NCI-H82 (cell line): ENCODE measurements at regions not wholly inside any gene's neighbourhood (a gene's known extent, or its start where the extent isn't known, plus 50 kb on each side); places are given as distances from the start of the nearest gene placed in this dataset.

ENCODE experiments used
- DNase-seq: peaks from one replicate; lab custom pipeline; 2025; lab: John Stamatoyannopoulos, UW

GRCh38 chr20:22791877-22792525, 207.6 kb upstream of the FOXA2 start:
- DNase-seq = no peak

DNA sequence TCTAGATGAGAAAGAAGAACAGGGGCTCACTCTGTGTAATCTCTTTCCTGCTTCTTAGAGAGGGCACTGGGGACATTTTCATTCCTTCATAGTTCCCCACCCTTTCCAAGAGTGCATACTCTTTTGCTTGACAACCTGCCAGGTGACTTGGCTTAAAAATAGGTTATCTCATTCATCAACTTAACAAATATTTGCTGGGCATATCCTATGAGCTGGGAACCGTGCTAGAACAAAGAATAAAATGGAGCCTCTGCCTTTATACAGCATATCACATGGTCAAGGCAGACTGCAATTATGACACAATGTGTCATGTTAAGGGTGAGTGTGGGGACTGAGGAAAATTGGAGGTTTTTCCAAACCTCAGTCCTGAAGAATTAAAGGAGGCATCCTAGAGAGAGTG, 209.8 kb upstream of the FOXA2 start:
- DNase-seq = no peak

- DNase-seq = no peak
These were observed 211.1 kb upstream of the FOXA2 start for GRCh38 chr20:22795433-22795832.

- DNase-seq = no peak
These were observed 211.5 kb upstream of the FOXA2 start for GRCh38 chr20:22795871-22796270.

GRCh38 chr20:22796469-22797077, 212.2 kb upstream of the FOXA2 start:
- DNase-seq = no peak

GRCh38 chr20:22797103-22797502, 212.7 kb upstream of the FOXA2 start:
- no peak for DNase-seq

DNA sequence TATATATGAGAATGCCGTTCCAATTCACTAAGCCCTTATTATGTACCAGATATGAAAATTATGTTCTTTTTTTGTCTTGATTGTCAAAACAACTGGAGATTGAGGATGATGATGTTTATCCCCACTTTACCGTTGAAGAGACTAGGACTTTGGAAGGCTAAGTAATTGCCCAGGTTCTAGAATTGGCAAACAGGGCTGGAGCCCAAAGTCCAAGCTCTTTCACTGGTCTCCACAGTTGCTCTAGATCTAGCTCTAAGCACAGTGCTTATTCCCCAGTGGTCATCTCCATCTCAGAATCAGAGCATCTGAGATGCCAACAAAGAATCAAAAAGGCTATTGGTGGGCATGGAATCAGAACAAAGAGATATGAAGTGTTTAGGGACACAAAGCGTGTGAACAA, 215.3 kb upstream of the FOXA2 start:
- DNase-seq = no peak

GRCh38 chr20:22800129-22800528, 215.8 kb upstream of the FOXA2 start:
- DNase-seq = no peak

DNA sequence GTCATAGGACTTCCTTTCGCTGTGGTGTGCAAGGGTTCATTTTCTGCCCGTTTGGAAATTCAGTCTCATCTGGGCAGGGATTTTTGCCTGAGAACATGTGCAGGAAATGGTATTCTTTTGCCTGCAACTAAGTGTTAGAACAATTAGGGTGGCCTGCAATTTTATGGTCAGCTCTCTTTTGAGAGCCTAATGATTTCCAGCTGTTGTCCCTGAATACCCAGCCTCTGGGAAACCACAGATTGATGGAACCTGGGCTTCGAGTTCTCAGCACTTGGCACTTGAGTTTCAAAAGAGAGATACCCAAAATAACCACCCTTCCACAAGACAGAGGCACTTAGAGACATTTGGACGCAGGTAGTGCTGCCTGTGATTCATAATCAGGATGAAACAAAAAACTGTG, 217.2 kb upstream of the FOXA2 start:
- no peak for DNase-seq

DNA sequence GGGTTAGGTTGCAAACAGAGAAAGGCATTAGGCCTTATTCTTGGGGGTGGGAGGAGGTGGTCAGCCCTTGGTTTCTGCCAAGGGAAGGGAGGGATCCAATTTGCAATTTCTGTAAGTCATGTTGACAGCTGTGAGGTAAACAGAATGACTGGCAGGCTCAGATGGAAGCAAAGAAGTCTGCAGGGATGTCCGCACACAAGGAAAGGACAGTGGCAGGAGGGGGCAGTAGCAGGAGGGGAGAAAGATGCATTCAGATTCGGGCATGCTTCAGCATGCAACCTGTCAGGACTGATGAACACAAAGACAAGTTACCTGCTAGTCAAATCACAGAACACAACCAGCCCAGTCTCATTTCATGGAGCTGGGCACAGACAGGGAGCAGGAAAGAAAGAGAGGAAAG, 217.9 kb upstream of the FOXA2 start:
- DNase-seq = no peak

DNA sequence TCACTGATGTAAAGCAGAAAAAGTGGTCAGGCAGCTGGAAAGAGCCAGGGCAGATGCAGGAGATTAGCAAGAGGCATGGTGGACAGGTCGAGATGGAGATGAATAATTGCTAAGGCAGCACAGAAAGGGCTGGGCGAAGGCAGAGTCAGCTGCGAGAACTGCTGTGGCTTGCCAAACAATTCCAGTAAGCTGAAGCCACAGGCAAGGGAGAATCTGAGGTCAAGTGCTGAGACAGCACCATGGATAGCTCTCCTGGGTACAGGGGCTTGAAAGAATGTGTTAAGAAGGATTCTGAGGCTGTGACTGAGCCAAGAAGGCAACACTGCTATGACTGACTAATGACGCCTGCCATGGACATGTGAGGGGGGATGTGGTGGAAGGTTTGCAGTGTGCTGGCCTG, 220.8 kb upstream of the FOXA2 start:
- DNase-seq = no peak

GRCh38 chr20:22805996-22806395, 221.6 kb upstream of the FOXA2 start:
- DNase-seq = no peak

DNA sequence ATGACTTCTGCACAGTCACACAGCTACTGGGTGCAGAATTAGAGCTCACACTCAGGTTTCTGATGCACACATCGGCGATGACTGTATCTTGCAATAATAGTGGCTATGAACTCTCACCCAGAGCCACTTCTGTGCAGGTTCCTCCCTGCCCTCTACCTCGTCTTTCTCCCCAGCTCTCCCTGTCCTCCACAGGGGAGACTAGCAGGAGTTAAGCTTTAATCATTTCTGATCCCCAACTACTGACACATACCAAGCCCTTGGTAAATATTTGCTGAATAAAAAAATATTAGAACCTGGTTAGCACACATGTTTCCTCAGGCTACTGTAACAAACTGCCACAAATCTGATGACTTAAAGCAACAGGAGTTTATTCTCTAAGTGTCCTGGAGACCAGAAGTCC, 222.7 kb upstream of the FOXA2 start:
- no peak for DNase-seq

DNA sequence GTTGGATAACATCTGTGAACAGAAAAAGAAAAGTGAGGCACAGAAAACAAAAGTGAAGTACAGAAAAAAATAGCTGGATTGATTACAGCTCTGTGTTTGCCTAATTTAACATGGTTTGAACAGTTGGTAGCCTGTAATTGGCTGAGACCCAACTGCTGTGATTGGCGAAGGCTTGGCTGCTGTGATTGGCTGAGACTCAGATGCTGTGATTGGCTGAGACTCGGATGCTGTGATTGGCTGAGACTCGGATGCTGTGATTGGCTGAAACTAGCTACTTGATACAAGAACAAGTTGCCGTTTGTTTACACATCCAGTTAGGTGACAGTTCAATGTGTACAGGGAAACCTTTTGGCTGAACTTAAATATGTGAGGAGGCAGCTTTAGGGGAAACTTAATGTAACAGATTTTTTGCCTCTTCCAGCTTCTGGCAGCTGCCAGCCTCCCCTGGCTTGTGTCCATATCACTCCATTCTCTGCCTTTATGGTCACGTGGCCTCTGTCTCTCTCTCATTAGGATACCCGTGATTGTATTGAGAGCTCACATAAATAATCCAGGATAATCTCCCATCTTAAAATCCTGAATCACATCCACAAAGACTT, 223.4 kb upstream of the FOXA2 start:
- peak; percentile 18 for DNase-seq

- DNase-seq = no peak
These were observed 224.3 kb upstream of the FOXA2 start for GRCh38 chr20:22808628-22809027.

GRCh38 chr20:22810030-22810429, 225.1 kb upstream of the SSTR4 start:
- no peak for DNase-seq

- DNase-seq = no peak
These were observed 224.2 kb upstream of the SSTR4 start for GRCh38 chr20:22810626-22811569.

- DNase-seq = no peak
These were observed 220.5 kb upstream of the SSTR4 start for GRCh38 chr20:22814471-22815205.

DNA sequence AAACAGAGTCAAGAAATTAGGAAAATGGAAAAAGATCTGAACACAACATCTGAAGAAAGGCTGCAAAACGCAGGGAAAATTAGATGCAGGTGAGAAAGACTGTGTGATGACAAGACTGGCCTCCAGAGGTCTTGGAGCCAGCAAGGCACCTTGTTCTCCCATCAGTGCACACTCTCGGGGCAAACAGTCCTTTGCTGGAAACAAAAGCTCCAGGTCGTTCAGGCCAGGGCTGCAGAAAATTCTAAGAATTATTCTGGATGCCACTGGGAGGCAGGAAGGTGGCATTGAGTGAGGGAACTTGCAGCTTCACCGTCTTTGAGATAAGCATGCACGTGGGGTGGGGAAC, 219.9 kb upstream of the SSTR4 start:
- DNase-seq = no peak

DNA sequence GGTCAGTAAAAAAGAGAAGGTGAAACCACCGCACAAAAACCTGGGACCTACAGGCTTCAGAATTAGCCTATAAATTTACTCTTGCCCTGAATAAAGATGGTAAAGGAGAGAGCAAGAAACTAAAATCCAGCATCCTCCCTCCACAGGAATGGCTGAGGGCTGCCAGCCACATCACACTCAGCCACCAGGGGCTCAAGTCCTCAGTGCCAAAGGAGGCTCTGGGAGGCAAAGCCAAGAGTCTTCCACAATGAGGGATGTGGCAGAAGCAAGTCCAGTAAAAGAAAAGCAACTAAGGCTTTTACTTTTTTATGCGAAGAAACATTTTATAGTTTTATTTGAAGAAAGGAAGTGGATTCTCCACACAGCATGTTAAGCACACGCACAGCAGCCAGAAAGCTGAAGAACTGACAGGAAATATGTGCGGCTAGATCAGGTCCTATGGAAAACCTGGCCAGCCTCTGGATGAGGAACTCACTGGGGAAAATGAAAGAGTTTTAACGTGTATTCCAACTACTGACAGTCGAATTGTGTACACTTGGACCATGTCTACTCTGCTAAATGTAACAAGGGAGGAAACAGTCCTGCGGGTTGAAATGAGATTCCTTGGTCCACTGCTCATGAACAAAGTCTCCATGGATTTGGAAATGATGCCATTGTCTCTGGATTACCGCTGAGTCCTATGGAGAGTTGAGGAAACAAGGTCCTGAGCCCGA, 219.4 kb upstream of the SSTR4 start:
- DNase-seq = no peak

DNA sequence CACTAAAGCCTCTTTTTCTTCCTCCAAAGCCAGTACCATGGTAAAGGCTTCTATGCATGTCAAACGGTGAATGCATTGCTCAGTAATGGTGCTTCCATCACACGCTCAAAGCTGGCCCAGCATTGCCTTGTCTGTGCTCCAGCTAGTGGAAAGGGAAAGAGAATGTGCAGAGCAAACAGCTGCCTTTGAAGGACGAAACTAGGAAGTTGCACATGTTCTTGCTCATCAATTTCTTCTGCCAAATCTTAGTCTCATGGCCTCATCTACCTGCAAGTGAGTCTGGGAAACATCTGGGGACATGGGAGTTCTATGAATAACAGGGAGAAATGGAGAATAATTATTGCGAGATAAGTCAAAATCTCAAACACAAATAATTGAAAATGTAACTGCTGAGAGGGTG, 216.5 kb upstream of the SSTR4 start:
- DNase-seq = no peak
